Sigmoid colon (tissue), 6 donors: ENCODE measurements at regions not wholly inside any gene's neighbourhood (a gene's known extent, or its start where the extent isn't known, plus 50 kb on each side); places are given as distances from the start of the nearest gene placed in this dataset.

Experiments used
- DNase-seq: peaks from one replicate; pipeline ENCODE4 v3.0.0-alpha.2; 2019
- H3K27ac ChIP-seq, 4 donors: fragments of 200-600 bp; sonication (generic); one replicate each; pipeline ENCODE4 v1.5.1; 2016 to 2019; ENCODE audit warnings: mild to moderate bottlenecking in 1 of 4
- H3K27me3 ChIP-seq, 3 donors: fragments of 200-600 bp; sonication (generic); one replicate each; pipeline ENCODE4 v1.5.1; 2019; ENCODE audit warnings: mild to moderate bottlenecking in 1 of 3
- H3K36me3 ChIP-seq, 4 donors: fragments of 200-600 bp; sonication (generic); one replicate each; pipeline ENCODE4 v1.5.1; 2016 to 2019
- H3K4me1 ChIP-seq, 4 donors: fragments of 200-600 bp; sonication (generic); one replicate each; pipeline ENCODE4 v1.5.1; 2017 to 2019
- H3K4me3 ChIP-seq, 4 donors: fragments of 200-600 bp; sonication (generic); one replicate each; pipeline ENCODE4 v1.5.1; 2017 to 2019; ENCODE audit warnings: mild to moderate bottlenecking in 2 of 4, moderate library complexity in 1 of 4
- H3K9me3 ChIP-seq, 4 donors: fragments of 200-600 bp in 3 of 4; sonication (generic) in 3 of 4; one replicate each; pipeline versions ENCODE4 v1.5.1 to v1.6.1; 2013 to 2019
- CTCF ChIP-seq, 4 experiments: fragments of 450-650 bp in 3 of 4; fragments of 200-600 bp in 1 of 4; IDR thresholded peaks; one replicate each; pipeline ENCODE4 v1.5.1; 2016 to 2019; ENCODE audit warnings: antibody characterized with exemption in 4 of 4, mild to moderate bottlenecking in 3 of 4, moderate library complexity in 2 of 4
- EP300 ChIP-seq, 4 donors: sonication (generic); formaldehyde crosslinking; IDR thresholded peaks; one replicate each; pipeline ENCODE4 v1.6.1; 2017; ENCODE audit warnings: antibody characterized with exemption in 4 of 4
- POLR2A ChIP-seq, 2 donors: fragments of 450-650 bp; IDR thresholded peaks; one replicate each; pipeline ENCODE4 v1.6.1; 2016; ENCODE audit warnings: antibody characterized with exemption in 2 of 2, mild to moderate bottlenecking in 2 of 2, moderate library complexity in 2 of 2
- POLR2AphosphoS5 ChIP-seq, 4 donors: sonication (generic); formaldehyde crosslinking; IDR thresholded peaks; one replicate each; pipeline ENCODE4 v1.6.1; 2017; ENCODE audit warnings: antibody characterized with exemption in 4 of 4
- WGBS, 2 donors: extraction: QIAGEN DNeasy Blood & Tissue Kit; methylation state at CpG; one replicate each; pipeline ENCODE4 v1.1.7; 2013; 5-methylcytosine and 5-hydroxymethylcytosine counted together
- intact Hi-C: fragments of 100-400 bp; cut with DNase I; formaldehyde crosslinking; loops from one replicate; pipeline ENCODE4 v1.15.1; 2023
- donor health status: healthy with polysubstance abuse.
- donor health status: healthy.

- Histone ChIP-seq H3K4me3 (no peak overlapping the region), H3K9me3 (peaks cover 0 to 5% (median 0%) of the 10 kb centered on the region in 4 donors), H3K4me1 (peaks cover 0 to 17% (median 15%) of the 10 kb centered on the region in 4 donors), H3K27me3 (no peaks in the 10 kb centered on the region), H3K36me3 (no peaks in the 10 kb centered on the region), H3K27ac (no peak overlapping the region)
- DNase-seq, result no peak
- 91 to 95% methylated on average over 2 of the region's 2 CpGs for WGBS, 2 donors
- TF ChIP-seq POLR2A (IDR thresholded peaks at IDR 0.05) (no peak), CTCF (IDR thresholded peaks at IDR 0.05) (no peak), POLR2AphosphoS5 (IDR thresholded peaks at IDR 0.05) (no peak), EP300 (IDR thresholded peaks at IDR 0.05) (no peak)
- intact Hi-C loops, result no loop called here
These were observed 95.0 kb downstream of the TLR5 start for GRCh38 chr1:223048026-223048425.

GRCh38 chr1:223052462-223052861, 90.6 kb downstream of the TLR5 start:
- H3K4me1 ChIP-seq, result peaks cover 0 to 26% (median 18%) of the 10 kb centered on the region in 4 donors
- H3K27me3 ChIP-seq, result no peaks in the 10 kb centered on the region
- no peaks in the 10 kb centered on the region for H3K36me3 ChIP-seq
- TF ChIP-seq POLR2A (IDR thresholded peaks at IDR 0.05), result no peak
- no peak for TF ChIP-seq CTCF (IDR thresholded peaks at IDR 0.05)
- TF ChIP-seq EP300 (IDR thresholded peaks at IDR 0.05), result no peak
- TF ChIP-seq POLR2AphosphoS5 (IDR thresholded peaks at IDR 0.05), result no peak
- peak; percentile 65 for DNase-seq
- WGBS, 2 donors, result 85 to 90% methylated on average over 9 of the region's 9 CpGs
- intact Hi-C loops, result no loop called here
- H3K27ac ChIP-seq, result peak overlapping the region in 3 of 4 donors; percentile 56 to 65 (median 63)
- H3K4me3 ChIP-seq, result no peak overlapping the region
- no peaks in the 10 kb centered on the region for H3K9me3 ChIP-seq

- H3K36me3 ChIP-seq, result no peaks in the 10 kb centered on the region
- H3K9me3 ChIP-seq, result no peaks in the 10 kb centered on the region
- intact Hi-C loops, result no loop called here
- no peak overlapping the region for H3K4me3 ChIP-seq
- H3K27ac ChIP-seq, result peak overlapping the region in 3 of 4 donors; percentile 56 to 65 (median 63)
- 75 to 83% methylated on average over 5 of the region's 5 CpGs for WGBS, 2 donors
- H3K4me1 ChIP-seq, result peaks cover 0 to 30% (median 19%) of the 10 kb centered on the region in 4 donors
- DNase-seq, result no peak
- no peaks in the 10 kb centered on the region for H3K27me3 ChIP-seq
- no peak for TF ChIP-seq EP300 (IDR thresholded peaks at IDR 0.05)
- TF ChIP-seq POLR2AphosphoS5 (IDR thresholded peaks at IDR 0.05), result no peak
- no peak for TF ChIP-seq CTCF (IDR thresholded peaks at IDR 0.05)
- TF ChIP-seq POLR2A (IDR thresholded peaks at IDR 0.05), result no peak
These were observed 90.1 kb downstream of the TLR5 start for GRCh38 chr1:223052931-223053330.

- Histone ChIP-seq H3K4me3 (no peak overlapping the region), H3K36me3 (no peaks in the 10 kb centered on the region), H3K4me1 (peaks cover 0 to 28% (median 12%) of the 10 kb centered on the region in 4 donors), H3K9me3 (no peaks in the 10 kb centered on the region), H3K27me3 (no peaks in the 10 kb centered on the region), H3K27ac (peak overlapping the region in 3 of 4 donors; percentile 29 to 71 (median 70))
- TF ChIP-seq POLR2A (IDR thresholded peaks at IDR 0.05), result no peak
- no peak for TF ChIP-seq CTCF (IDR thresholded peaks at IDR 0.05)
- no peak for TF ChIP-seq POLR2AphosphoS5 (IDR thresholded peaks at IDR 0.05)
- TF ChIP-seq EP300 (IDR thresholded peaks at IDR 0.05), result no peak
- intact Hi-C loops, result no loop called here
- DNase-seq, result no peak
- 94 to 96% methylated on average over 3 of the region's 3 CpGs for WGBS, 2 donors
These were observed 86.2 kb downstream of the TLR5 start for GRCh38 chr1:223056802-223057201.

GRCh38 chr1:223057569-223058093, 85.4 kb downstream of the TLR5 start:
- no peak overlapping the region for H3K4me3 ChIP-seq
- peak overlapping the region in 3 of 4 donors; percentile 29 to 71 (median 70) for H3K27ac ChIP-seq
- no peaks in the 10 kb centered on the region for H3K9me3 ChIP-seq
- intact Hi-C loops, result no loop called here
- 94 to 95% methylated on average over 4 of the region's 4 CpGs for WGBS, 2 donors
- no peak for DNase-seq
- no peaks in the 10 kb centered on the region for H3K36me3 ChIP-seq
- H3K4me1 ChIP-seq, result peaks cover 0 to 26% (median 8%) of the 10 kb centered on the region in 4 donors
- no peaks in the 10 kb centered on the region for H3K27me3 ChIP-seq
- TF ChIP-seq EP300 (IDR thresholded peaks at IDR 0.05) (peak in 1 of 4 donors; percentile 16), CTCF (IDR thresholded peaks at IDR 0.05) (no peak), POLR2AphosphoS5 (IDR thresholded peaks at IDR 0.05) (peak in 3 of 4 donors; percentile 49 to 71 (median 67)), POLR2A (IDR thresholded peaks at IDR 0.05) (no peak)
